ENCODE measurements at regions not wholly inside any gene's neighbourhood (a gene's known extent, or its start where the extent isn't known, plus 50 kb on each side); places are given as distances from the start of the nearest gene placed in this dataset.

DNA sequence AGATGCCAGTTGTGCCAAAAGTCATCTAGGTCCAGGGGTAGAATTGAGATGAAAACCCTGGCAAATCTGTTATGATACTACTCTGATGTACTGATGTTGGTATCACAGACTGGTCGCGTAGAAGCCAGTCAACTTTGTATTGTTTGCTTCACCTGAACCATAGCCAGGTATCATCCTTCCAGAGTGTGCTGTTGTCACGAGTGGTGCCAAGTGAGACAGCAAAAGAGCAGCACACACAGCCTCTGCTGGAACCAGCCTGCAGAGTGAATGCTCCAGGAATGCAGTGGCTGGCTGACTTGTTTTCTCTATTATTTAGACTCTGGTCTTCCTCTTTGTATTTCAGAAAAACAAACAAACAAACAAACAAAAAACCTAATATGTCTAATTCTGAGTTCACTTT, 209.5 kb upstream of the HEY2 start:
- TF ChIP-seq, protein P1, sequence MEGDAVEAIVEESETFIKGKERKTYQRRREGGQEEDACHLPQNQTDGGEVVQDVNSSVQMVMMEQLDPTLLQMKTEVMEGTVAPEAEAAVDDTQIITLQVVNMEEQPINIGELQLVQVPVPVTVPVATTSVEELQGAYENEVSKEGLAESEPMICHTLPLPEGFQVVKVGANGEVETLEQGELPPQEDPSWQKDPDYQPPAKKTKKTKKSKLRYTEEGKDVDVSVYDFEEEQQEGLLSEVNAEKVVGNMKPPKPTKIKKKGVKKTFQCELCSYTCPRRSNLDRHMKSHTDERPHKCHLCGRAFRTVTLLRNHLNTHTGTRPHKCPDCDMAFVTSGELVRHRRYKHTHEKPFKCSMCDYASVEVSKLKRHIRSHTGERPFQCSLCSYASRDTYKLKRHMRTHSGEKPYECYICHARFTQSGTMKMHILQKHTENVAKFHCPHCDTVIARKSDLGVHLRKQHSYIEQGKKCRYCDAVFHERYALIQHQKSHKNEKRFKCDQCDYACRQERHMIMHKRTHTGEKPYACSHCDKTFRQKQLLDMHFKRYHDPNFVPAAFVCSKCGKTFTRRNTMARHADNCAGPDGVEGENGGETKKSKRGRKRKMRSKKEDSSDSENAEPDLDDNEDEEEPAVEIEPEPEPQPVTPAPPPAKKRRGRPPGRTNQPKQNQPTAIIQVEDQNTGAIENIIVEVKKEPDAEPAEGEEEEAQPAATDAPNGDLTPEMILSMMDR (IDR thresholded peaks at IDR 0.05 in 4 of 5, conservative IDR thresholded peaks at IDR 0.05 in 1 of 5): no peak
- no peak for TF ChIP-seq POLR2A (IDR thresholded peaks at IDR 0.05)
